Globus pallidus (tissue), 1 donor: ENCODE measurements at regions not wholly inside any gene's neighbourhood (a gene's known extent, or its start where the extent isn't known, plus 50 kb on each side); places are given as distances from the start of the nearest gene placed in this dataset.
"Not testable (repeated sequence)": the region's sequence is repeated elsewhere in the genome, so short reads cannot be mapped to it uniquely, and the experiment has no call there.

Source experiments
- DNase-seq: peaks from one replicate; pipeline ENCODE4 v3.0.0-alpha.2; 2015; ENCODE audit warnings: low spot score

DNA sequence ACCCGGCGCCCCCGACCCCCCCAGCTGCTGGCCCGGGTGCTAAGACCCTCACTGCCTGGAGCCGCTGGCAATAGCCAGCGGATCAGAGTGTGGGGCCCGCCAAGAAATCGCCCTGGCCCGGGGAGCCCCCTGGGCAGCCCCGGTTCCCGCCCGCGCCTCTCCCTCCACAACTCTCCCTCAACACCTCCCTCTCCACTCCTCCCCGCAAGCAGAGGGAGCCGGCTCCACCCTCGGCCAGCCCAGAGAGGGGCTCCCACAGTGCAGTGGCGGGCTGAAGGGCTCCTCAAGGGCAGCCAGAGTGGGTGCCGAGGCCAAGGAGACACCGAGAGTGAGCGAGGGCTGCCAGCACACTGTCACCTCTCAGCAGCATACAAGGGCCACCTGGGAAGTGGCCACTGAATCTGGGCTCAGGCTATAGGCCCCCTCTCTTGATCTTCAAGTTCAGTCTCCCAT lies 385.5 kb downstream of the SEC14L1 start:
- no peak for DNase-seq

DNA sequence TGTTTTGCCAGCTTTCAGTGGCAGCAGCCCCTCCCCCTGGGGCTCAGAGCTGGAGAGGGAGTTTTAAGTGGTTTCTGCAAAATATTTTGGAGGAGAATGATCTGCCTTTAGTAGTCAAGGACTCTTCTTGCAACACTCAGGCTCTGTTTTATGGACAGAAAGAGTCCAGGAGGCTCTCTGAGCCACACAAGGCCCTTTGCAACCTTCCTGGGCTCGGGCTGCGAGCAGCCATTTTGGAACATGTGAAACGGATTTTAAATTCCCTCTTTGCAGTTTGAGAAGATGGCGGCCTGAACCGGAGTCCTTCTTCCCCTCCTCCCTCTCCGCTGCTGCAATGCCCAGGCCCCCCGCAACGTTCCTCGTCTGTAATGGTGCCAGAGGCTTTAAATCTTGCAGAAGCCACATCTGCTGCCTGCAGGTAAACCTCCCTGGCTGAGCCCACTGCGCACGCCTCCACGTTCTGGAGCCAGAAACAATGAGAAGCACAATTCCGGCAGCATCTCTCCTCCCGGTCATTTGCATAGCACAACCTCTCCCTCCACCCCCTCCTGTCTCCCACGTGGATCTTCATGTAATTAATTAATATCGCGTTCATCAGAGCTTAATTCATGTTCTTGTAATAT lies 386.1 kb downstream of the SEC14L1 start:
- no peak for DNase-seq

DNA sequence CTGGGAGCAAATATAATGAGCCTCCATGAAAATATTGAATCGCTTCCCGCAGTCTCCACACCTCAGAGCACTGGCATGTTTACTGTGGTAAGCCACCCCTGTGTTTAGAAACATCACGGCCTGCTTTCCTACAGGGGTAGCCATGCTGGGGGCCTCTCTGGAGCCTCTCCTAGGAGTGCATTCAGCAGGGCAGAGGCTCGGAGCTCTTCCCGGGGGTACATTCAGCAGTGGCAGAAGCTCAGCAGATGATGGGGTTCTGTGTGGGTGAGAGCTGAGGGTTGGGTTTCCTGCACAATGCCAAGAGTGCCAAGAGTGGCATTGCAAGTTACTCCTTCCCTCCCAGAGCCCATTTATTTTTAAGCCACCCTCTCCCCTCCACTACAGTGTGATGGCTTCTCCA lies 386.6 kb downstream of the SEC14L1 start:
- DNase-seq, result no peak

DNA sequence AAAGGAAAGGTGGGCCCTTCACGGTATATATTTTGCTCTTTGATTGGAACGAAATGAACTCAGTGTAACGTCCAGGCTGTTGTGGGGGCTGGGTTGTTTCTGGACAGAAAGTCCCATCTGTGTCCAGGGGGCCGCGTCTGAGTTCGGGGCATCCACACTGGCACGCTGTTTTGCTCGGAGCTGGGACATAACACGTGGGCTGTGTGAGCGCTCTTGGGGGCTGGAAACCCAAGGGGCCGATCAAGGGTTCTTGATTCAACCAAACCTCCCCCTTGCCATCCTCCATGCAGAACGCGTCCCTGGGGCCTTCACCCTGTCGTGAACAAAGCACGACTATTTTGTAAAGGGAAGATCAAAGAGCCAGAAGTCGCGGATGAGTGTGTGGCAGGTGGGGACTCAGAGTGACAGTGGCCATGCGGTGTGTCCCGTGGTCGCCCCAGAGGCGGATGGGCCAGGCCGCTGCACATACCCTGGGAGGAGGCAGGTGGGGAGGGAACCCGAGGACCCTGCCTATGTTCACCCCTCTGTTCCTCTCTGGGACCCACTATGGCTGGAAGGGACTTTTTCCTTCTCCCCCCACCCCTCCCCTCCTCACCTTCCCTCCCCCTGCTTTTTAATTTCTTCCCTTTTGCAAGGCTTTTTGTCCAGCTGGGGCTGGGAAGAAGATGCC lies 387.2 kb downstream of the SEC14L1 start:
- DNase-seq, result no peak

DNA sequence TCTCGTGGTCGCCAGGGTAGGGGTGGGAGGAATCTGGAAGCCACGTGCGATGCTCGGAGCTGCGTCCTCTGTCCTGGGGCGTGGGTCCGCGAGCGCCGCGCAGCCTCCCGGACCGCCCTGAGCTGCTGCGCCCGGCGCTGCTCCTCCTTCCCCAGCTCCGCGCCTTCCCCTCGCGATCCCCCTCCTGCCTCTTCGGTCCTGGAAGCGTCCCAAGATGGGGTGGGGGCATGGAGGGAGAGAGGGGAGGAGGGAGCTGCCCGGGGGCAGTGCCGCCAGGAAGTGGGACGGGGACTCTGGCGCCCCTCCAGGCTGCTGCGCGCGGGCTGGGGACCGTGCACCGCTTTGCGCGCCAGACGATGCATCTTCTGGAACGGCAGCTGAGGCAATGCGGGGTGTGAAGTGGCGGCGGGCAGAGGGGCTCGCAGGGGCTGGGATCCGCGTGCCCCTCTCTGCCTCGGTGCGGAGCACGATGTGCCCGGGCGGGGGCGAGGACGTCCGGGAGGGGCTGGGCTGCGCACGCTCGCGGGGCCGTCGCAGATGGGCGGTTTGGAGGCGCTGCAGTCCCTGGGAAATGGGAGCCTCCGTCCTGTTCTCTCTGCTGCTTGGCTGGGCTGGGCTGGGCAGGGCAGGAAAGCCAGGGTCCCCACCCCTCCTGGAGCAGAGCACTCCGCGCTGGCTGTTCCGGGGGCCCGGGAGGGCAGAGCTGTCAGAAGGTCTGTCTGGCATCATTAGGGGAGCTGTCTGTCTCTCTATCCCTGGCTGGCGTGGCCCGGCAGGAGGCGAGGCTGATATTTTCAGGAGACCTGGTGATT lies 388.0 kb downstream of the SEC14L1 start:
- no peak for DNase-seq

DNA sequence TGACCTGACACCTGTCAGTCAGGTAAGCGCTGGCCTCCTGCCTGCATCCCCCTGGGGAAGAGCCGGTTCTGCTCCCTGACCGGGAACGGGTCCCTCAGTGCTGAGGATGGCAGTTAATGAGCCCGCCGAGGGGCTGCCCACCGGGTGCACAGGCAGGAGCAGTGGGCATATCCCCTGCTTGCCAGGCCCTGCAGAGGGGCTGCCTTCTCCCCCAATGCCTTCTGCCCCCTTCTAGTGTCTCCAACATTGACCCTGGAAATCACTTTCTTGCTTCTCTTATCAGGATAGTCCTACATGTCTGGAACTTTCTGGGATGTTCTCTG lies 388.5 kb downstream of the SEC14L1 start:
- DNase-seq, result no peak

DNA sequence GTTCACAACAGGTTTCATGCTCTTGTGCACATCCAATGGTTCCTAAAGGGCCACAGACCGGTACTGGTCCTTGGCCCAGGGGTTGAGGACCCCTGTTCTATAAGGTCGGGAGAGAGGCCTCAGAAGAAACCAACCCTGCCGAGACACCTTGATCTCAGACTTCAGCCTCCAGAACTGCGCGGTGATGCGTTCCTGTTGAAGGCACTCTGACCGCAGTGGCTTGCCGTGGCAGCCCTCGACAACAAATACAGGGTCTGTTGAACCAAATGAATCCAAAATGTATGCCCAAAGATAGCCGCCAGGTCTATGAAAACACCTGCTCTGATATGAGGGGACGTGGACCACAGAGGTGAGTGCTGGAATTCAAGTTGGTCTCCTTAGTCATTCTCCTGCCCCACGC lies 389.8 kb downstream of the SEC14L1 start:
- no peak for DNase-seq

DNA sequence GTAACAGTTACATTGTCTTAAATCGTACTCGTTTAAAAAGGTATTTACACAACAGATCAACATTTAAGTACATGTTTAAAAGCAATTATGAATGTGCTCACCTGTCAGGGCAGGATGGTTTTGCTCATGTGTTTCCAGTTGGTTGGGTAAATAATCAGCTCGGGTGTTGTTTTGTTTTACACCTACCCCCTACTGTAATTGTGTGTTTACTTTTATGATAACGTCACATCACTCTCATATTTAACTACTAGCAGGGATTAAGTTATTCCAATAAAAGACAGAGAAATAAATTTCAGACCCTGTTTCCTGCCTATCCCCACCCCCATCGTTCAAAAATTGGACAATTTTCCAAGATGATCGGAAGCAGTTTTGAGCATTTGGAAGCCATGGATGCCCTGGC lies 390.2 kb downstream of the SEC14L1 start:
- DNase-seq, result no peak

DNA sequence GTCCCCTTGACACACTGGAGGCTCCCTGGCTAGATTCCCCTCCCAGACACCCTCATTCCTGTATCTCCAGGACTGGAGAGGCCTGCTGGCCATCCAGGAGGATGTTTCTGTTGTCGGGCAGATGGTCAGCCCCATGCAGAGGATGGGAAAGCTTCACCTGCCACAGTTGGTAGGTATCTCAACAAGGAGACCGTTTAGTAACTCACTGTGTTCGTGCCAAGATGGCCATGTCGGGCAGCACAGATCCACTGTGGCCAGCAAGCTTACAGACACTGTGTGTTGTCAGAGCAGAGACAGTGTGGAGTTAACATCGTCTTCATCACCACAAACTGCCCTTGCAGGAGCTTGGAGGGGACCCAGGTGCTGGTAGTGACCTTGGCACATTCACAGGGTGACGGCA lies 390.9 kb downstream of the SEC14L1 start:
- no peak for DNase-seq

DNA sequence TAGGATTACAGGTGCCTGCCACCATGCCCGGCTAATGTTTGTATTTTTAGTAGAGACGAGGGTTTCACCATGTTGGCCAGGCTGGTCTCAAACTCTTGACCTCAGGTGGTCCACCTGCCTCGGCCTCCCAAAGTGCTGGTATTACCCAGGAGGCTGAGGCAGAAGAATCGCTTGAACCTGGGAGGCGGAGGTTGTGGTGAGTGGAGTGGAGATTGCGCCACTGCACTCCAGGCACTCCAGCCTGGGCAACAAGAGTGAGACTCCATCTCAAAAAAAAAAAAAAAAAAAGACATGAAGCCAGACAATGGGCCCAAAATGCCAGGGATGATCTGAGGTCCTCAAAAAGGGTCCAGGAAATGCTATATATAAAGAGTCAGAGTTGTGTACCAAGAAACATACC lies 392.9 kb downstream of the SEC14L1 start:
- not testable (repeated sequence) for DNase-seq

DNA sequence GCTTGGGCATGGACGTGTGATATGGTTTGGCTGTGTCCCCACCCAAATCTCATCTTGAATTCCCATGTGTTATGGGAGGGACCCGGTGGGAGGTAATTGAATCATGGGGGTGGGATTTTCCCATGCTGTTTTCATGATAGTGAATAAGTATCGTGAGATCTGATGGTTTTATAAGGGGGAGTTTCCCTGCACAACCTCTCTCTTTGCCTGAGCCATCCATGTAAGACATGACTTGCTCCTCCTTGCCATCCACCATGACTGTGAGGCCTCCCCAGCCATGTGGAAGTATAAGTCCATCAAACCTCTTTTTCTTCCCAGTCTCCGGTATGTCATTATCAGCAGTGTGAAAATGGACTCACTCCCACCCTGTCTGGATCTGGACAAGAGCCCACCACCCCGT lies 393.4 kb downstream of the SEC14L1 start:
- no peak for DNase-seq

DNA sequence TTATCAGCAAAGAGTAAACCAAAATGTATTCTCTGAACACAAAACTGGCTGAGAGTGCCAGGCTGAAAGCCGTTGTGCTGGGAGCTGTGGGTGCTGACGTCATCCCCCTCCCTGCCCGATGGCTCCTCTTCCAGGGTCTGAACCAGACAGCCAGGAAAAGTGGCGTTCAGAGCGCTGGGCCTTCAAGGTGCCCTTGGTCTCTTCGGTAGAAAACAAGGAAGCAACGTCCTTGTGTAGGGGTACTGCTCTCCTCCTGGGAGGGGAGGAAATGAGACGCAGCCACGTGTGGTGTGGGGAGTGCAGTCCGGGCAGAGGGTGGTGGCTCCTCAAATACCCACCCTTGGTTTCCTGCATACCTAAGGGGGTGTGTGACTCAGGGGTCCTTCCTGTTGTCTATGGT lies 394.7 kb downstream of the SEC14L1 start:
- DNase-seq, result no peak

DNA sequence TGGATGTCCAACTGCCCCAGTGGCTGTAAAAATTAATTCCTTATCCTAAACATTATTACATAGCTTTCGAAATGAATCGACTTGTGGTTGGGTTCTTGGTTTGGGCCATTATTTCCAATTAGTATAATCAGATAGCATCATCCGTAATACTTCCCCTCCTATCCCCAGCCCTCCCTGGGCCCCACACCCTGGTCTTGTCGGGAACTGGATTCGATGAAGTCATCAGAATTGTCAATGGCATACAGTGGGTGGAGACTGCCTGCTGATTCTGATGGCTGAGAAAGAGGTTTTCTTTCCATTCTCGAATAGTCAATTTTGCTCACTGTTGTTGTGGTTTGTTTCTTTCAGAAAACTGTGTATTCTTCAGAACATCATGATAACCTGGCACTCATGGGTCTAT lies 395.1 kb downstream of the SEC14L1 start:
- DNase-seq, result no peak

DNA sequence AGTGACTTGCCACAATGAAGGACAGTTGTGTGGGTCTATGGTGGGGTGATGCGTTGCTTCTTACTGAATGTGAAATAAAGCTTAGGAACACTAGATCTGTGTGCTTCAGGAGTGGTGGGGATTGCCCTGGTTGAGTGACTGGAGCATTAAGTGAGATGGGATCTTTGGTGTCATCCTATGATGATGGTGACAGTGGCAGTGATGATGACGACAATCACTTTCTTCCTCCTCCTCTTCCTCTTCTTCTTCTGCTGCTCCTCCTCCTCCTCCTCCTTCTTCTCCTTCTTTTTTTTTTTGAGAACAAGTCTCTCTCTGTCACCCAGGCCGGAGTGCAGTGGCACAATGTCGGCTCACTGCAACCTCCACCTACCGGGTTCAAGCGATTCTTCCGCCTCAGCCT lies 396.8 kb downstream of the SEC14L1 start:
- DNase-seq, result no peak

DNA sequence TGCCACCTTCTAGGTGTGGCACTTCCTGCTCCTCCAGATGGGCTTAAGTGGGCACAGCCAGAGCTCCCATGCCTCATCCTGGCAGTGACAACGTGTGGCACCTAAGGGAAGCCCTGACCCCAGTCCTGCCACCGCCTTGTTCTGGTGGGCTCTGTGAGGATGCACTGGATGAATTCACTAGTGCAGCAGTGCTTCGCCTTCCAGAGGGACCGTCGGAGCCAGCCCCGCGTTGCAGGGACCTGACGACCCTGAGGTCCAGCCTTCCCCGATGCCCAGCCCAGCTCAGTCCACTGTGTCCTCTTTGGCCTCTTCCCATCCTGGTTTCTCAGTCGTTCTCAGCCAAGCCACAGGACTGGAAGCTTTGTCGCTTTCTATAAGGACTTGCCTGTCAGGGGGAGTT lies 399.8 kb downstream of the SEC14L1 start:
- no peak for DNase-seq

DNA sequence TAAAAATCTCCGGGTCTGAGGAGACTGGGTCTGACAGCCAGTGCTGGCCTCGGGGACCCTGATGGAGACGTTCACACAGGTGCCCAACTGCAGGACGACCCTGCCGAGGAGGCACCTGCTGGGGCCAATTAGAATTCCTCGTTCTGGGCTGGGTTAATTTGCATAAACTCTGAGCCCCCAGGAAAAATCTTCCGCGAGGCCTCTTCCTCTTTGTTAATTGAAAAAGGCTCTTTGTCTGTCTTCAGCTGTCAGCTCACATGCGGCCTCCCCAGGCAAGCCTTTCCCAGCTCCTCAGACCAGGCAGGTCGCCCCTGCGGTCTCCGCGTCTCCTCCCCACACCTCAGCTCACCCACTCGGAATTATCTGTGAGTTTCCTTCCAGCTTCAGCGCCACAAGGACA lies 400.2 kb downstream of the SEC14L1 start:
- DNase-seq, result no peak

DNA sequence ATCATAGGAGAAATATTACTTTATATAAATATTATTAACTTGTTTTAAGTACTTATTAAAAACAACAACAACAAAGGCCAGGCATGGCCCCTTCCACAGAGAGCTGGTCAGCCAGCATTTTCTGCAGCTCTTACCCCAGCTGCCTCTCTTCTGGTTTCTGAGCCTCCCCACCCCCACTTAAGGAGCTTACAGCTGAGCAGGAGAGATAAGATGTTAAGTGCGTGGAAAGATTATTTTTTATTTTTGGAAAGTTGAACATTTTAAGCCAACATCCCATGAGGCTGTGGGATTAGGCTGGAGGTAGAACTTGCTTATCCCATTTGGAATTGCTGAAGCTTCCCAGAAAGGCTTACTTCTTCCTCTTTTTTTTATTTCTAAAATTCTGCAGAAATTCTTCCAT lies 401.2 kb downstream of the SEC14L1 start:
- no peak for DNase-seq

DNA sequence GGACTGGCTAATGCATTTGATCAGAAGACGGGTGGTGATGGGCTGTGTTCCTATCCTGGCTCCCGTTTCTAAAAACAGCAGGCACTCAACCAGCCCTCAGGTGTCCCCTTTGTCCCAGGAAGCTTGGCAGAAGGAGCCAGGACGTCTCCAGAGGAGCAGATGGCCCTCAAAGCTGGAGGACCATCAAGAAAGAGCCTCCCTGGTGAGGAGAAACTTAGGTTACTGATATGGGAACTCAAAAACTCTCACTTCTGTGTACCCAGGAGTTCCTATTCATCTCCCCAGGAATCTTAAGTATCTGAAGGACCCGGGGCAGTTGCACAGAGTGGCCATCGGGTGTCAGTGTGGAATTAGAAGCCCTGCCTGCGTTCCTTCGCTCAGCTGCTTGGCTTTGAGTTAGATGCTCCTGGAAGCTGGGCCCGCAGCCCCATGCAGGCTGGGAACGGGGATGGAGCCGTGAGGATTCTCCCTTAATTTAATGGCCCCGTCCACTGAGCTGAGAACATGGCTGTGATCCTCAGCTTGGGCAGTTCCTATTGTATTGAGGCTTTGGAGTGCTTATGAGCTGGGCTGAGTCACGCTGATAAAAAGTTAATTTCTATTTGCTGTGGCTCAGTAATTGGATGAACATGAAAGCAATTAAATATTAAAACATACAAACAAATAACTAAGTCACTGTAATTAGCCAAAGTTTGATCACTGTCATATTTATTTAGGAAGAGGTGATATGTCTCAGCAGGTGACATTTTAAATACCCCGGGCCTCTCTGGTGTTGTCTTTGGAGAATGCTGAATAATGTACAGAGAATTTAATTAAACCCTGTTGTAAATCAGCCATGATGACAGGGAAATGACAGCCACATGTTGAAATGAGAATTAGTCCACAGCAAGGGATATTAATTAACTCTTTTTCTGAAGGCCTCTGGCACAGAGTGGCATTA lies 402.1 kb downstream of the SEC14L1 start:
- peak; percentile 79 for DNase-seq

DNA sequence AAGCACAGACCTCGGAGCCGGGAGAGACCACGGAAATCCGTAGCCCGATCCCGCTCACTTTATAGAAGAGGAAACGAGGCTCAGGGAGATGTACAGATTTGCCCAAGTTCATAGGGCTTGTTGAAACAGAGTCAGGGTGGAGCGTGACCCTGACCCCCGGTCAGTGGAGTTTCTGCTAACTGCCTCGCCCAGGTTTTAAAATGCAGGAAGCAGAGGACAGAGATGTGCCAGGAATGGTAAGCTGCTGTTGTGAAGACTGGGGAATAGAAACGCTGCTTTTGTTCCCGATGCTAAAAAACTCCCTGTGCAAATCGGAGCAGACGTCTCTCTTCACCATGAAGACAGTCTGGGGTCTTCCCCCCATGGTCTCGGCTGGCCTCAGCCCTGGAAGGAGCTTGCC lies 403.0 kb downstream of the SEC14L1 start:
- no peak for DNase-seq

DNA sequence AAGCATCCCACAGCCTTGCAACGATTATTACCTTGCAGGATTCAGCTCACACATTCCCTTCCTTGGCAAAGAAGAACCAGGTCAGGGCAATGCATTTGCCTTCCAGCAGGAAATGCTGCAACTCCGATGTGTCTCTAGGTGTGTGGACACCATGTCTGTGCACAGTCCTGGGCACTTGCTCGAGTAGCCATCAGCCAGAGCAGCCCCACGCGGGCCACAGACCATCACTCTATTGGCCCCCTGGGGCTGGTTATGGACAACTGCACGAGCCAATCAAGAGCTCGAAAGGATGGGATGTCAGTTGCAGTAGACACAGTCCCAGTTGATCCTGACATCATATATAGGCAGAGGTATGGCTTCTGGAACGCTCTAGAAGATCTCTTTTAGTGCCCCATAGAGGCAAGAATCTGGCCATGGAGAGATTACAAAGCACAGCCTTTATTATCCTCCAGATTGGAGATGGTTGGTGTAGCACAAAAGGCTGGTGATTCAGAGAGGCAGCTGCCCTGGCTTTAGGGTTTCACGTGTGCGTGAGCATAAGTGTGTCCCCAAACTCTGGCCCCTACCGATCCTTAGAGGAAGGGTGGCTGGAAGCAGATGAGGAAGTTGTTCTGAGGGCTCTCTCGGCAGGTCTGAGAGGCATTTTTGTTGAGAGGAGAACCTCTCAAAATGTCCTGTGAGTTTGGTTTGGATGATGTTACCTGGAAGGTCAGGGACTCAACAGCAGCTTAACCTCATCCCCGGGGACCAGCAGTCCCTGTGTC lies 403.8 kb downstream of the SEC14L1 start:
- no peak for DNase-seq

DNA sequence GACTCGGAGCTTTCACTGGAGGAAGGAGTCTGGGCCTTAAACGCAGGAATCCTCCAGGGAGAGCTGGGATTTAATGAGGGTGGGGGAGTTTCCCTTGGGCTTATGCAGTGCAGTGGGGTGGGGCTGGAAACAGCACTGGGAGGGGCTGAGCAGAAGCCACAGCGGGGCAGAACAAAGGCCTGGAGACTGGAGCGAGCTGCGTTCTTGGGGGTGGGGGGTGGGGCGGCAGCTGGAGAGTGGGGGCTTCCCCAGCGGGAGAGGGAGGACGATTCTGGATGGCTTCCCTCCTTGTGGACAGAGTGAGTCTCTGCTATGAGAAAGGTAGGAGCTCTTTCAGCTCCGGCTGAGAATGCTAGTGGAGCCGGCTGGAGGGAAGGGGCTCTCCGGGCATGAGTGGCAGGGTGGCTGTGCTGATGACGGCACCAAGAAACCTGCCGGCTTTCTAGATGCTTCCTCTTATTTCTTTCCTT lies 406.0 kb downstream of the SEC14L1 start:
- no peak for DNase-seq
